Large intestine (tissue), 3 donors: ENCODE measurements at regions not wholly inside any gene's neighbourhood (a gene's known extent, or its start where the extent isn't known, plus 50 kb on each side); places are given as distances from the start of the nearest gene placed in this dataset.
A peak's percentile ranks its signal among the peaks of the same experiment; 100 is the strongest.

Source experiments
- DNase-seq, 2 donors: peaks; one replicate each; pipeline versions ENCODE4 v3.0.0 to v3.0.0-alpha.2; 2013
- H3K27ac ChIP-seq: one replicate; pipeline ENCODE4 v1.5.1; 2013; ENCODE audit warnings: low read length
- H3K27me3 ChIP-seq: 2 replicates; pipeline ENCODE4 v1.6.1; 2013; ENCODE audit warnings: low read length; ENCODE audit not compliant: control insufficient read depth, insufficient read depth
- H3K36me3 ChIP-seq: 2 replicates; pipeline ENCODE4 v1.6.1; 2013; ENCODE audit warnings: low read length; ENCODE audit not compliant: control insufficient read depth, insufficient read depth
- H3K4me1 ChIP-seq: one replicate; pipeline ENCODE4 v1.6.1; 2013; ENCODE audit warnings: low read length; ENCODE audit not compliant: control insufficient read depth, insufficient read depth
- H3K4me3 ChIP-seq: one replicate; pipeline ENCODE4 v1.5.1; 2013; ENCODE audit warnings: low read length
- H3K9me3 ChIP-seq: one replicate; pipeline ENCODE4 v1.6.1; 2013; ENCODE audit warnings: mild to moderate bottlenecking, low read depth, low read length, moderate library complexity; ENCODE audit not compliant: control insufficient read depth
- WGBS: methylation state at CpG from one replicate; pipeline ENCODE4 v1.1.5; 2013; ENCODE audit warnings: low lambda C conversion rate; ENCODE audit not compliant: insufficient coverage; 5-methylcytosine and 5-hydroxymethylcytosine counted together

DNA sequence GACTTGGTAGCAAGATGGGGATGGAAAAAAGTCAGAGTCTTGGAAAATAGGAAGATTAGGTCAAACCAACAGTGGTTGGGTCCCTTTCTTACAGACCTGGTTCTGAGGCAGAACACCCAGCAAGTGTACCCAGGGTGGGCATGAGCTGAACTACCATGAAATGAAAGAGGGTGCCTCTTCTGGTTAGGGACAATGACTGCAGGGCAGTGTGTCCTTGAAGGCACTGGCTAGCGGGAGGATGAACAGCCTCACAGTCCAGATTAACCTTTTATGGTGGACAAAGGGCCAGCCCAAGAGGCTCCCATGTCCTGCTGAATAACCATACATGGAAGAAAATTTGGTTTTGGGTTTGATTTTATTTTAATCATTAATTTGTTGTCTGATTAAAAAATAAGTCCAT, 61.8 kb upstream of the CCDC85A start:
- Histone ChIP-seq H3K36me3 (no peaks in the 10 kb centered on the region), H3K27ac (no peak overlapping the region), H3K4me3 (no peak overlapping the region), H3K27me3 (no peaks in the 10 kb centered on the region), H3K4me1 (no peaks in the 10 kb centered on the region), H3K9me3 (no peaks in the 10 kb centered on the region)
- WGBS = no CpG with 5 or more reads among the region's 1 CpG
- no peak for DNase-seq

DNA sequence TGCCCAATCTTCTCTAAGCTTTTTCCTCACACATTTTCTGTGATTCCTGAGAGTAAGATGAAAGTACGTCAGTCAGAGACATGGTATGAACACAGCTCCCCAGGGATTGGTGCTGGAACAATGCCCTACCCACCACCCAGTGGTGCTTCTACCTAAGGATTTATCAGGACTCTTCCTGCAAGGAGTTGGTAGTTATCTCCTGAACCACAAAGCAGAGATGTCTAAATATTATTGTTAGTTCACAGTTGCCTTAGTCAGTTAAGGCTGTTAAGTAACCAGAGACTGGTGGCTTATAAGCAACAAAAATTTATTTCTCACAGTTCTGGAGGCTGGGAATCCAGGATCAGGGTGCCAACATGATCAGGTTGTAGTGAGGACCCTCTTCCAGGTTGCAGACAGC, 60.3 kb upstream of the CCDC85A start:
- 60% methylated on average over 1 of the region's 1 CpG for WGBS
- H3K4me1 ChIP-seq = no peaks in the 10 kb centered on the region
- no peaks in the 10 kb centered on the region for H3K36me3 ChIP-seq

DNA sequence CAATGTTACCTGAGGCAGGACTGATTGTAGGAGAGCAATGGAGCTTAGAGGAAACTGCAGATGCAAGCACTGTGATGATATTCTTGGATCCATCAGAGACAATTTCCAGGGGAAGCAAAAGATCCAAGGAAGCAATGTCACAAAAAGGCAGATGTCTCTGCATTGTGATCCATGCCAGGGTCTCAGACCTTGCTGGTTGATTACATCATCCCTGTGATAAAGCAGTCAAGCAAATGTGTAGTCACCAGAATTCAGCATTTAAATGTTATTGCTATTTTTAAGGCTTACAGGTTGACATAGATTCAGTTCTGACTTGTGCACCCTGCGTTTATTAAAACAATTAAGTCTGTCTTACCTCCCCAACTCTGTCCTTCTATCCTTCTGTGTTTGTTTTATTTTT, 56.8 kb upstream of the CCDC85A start:
- Histone ChIP-seq H3K27ac (no peak overlapping the region), H3K36me3 (no peaks in the 10 kb centered on the region), H3K9me3 (no peaks in the 10 kb centered on the region), H3K4me3 (no peak overlapping the region), H3K4me1 (no peaks in the 10 kb centered on the region), H3K27me3 (no peaks in the 10 kb centered on the region)
- no CpG with 5 or more reads among the region's 1 CpG for WGBS
- DNase-seq = no peak

More for the DNA sequence above, 60.3 kb upstream of the CCDC85A start:
- Histone ChIP-seq H3K4me3 (no peak overlapping the region), H3K27ac (no peak overlapping the region), H3K27me3 (no peaks in the 10 kb centered on the region), H3K9me3 (no peaks in the 10 kb centered on the region)
- no peak for DNase-seq

DNA sequence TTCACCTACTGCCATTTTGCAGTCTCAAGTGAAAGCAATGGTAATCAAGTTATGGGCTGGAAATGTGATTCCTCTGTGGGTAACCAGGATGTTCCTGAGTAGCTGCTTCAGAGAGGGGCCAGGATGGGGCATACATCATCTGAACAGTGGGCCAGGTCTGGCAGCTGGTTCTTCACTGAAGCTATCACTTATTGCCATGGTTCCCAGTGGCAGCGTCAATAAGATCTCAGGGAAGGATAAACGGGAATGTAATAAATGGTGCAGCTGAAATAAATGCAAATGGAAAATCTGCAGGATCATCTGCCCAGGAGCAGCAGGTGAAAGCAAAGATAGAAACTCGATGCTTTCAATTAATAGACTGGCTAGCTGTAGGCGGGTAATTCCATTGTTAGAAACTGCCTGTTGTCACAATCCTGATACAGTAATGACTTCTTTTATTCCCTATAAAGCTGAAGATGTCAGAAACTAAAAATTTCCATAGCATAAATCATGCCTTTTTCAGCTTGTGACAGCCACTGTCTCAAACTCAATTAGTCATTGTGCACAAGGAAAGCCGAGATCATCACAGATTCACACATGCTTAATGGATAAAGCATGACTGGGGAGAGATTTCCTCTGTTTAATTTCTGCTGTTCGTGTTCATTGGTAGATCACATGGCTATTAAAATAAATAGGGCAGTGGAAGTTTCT, 56.2 kb upstream of the CCDC85A start:
- H3K4me1 ChIP-seq = no peaks in the 10 kb centered on the region
- no peaks in the 10 kb centered on the region for H3K36me3 ChIP-seq
- no peak overlapping the region for H3K27ac ChIP-seq
- H3K27me3 ChIP-seq = no peaks in the 10 kb centered on the region
- WGBS = 78% methylated on average over 4 of the region's 6 CpGs
- peak; percentile 10 to 16 for DNase-seq
- H3K9me3 ChIP-seq = no peaks in the 10 kb centered on the region
- H3K4me3 ChIP-seq = no peak overlapping the region

- no CpG with 5 or more reads among the region's 3 CpGs for WGBS
- no peak overlapping the region for H3K4me3 ChIP-seq
- no peaks in the 10 kb centered on the region for H3K4me1 ChIP-seq
- no peaks in the 10 kb centered on the region for H3K9me3 ChIP-seq
- no peaks in the 10 kb centered on the region for H3K27me3 ChIP-seq
- no peak overlapping the region for H3K27ac ChIP-seq
- DNase-seq = no peak
- H3K36me3 ChIP-seq = no peaks in the 10 kb centered on the region
These were observed 55.6 kb upstream of the CCDC85A start for GRCh38 chr2:56128235-56128634.

GRCh38 chr2:56130463-56131070, 53.2 kb upstream of the CCDC85A start:
- Histone ChIP-seq H3K36me3 (no peaks in the 10 kb centered on the region), H3K27me3 (no peaks in the 10 kb centered on the region), H3K27ac (no peak overlapping the region), H3K4me1 (no peaks in the 10 kb centered on the region), H3K9me3 (no peaks in the 10 kb centered on the region), H3K4me3 (no peak overlapping the region)
- WGBS = no CpG with 5 or more reads among the region's 5 CpGs
- DNase-seq = no peak

DNA sequence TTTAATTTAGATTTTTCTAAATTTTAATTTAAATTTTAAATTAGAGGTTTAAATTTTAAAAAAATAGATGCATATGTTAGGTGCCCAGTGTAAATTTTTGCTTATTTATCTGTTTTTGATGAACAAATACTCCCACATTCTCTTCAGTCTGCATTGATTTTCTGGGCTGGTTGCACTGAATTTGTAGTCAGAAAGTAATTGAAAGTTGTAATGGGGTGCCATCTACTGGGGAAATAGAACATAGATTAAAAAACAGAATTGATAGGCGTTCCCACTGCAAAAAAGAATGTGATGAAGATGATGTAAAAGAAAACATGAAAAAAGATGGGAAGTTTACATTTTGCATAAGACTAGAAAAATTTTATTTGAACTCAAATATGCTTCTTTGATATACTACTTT, 51.7 kb upstream of the CCDC85A start:
- Histone ChIP-seq H3K4me3 (no peak overlapping the region), H3K27ac (no peak overlapping the region), H3K4me1 (no peaks in the 10 kb centered on the region), H3K27me3 (no peaks in the 10 kb centered on the region), H3K36me3 (no peaks in the 10 kb centered on the region), H3K9me3 (no peaks in the 10 kb centered on the region)
- peak; percentile 1 to 6 for DNase-seq
- WGBS = 0% methylated on average over 1 of the region's 1 CpG

DNA sequence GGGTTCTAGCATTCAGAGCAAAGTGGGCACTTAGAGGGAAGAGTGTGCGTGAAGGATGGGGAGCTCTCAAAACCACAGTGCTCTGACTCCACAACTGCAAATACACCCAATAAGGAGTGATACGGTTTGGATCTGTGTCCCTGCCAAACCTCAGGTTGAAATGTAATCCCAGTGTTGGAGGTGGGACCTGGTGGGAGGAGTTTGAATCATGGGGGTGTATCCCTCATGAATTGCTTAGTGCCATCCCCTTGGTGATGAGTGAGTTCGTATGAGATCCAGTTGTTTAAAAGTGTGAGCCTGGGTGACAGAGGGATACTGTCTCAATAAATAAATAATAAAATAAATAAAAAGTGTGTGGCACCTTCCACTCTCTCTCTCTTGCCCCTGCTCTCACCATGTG, 50.3 kb upstream of the CCDC85A start:
- no peak for DNase-seq
- no peaks in the 10 kb centered on the region for H3K9me3 ChIP-seq
- no peaks in the 10 kb centered on the region for H3K36me3 ChIP-seq
- no peaks in the 10 kb centered on the region for H3K27me3 ChIP-seq
- no CpG with 5 or more reads among the region's 3 CpGs for WGBS
- no peaks in the 10 kb centered on the region for H3K4me1 ChIP-seq
- no peak overlapping the region for H3K27ac ChIP-seq
- H3K4me3 ChIP-seq = no peak overlapping the region

DNA sequence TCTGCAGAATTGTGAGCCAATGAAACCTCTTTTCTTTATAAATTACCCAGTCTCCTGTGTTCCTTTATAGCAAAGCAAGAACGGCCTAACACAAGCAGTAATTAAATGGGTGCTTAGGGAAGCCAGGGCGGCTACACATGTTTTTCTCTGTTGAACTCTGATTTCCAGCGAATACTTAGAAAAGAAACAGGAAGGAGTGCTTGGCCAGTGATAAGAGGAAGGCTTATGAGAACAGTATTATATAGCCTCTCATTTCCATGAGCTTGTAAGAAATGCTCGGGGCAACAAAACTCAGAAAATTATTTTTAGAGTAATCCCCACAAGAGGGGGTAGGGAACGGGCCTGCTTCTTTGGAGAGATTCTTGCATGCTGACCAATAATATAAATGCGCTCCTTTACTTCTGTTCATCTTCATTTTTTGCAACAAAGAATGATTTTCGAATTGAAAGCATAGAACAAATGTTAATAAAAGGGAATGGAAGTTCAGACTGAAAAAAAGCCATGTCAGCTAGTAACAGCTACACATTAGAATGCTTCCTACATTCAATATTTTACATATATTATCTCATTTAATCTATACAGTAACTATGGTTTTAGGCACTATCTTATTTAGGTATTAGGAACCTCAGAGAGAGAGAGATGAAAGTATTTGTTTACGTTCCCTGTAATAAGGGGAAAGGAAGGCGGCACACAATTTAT, 49.7 kb upstream of the CCDC85A start:
- WGBS = no CpG with 5 or more reads among the region's 9 CpGs
- no peak overlapping the region for H3K27ac ChIP-seq
- DNase-seq = no peak
- no peak overlapping the region for H3K4me3 ChIP-seq
- H3K4me1 ChIP-seq = no peaks in the 10 kb centered on the region
- H3K36me3 ChIP-seq = no peaks in the 10 kb centered on the region
- no peaks in the 10 kb centered on the region for H3K27me3 ChIP-seq
- H3K9me3 ChIP-seq = no peaks in the 10 kb centered on the region
